ENCODE measurements at regions not wholly inside any gene's neighbourhood (a gene's known extent, or its start where the extent isn't known, plus 50 kb on each side); places are given as distances from the start of the nearest gene placed in this dataset.

- intact Hi-C loops (cut with DNase I): no loop called here
Observed at GRCh38 chr18:8538935-8539334, 70.3 kb upstream of the RAB12 start.

GRCh38 chr18:8546677-8547076 is 62.6 kb upstream of the RAB12 start:
- H3K9me3 ChIP-seq: no peaks in the 10 kb centered on the region
- H3K27ac ChIP-seq: no peak overlapping the region
- no peak for DNase-seq (ENCODE audit: extremely low spot score in 2 of 2)
- no peaks in the 10 kb centered on the region for H3K27me3 ChIP-seq
- intact Hi-C loops (cut with DNase I): no loop called here
- no peaks in the 10 kb centered on the region for H3K4me1 ChIP-seq
- no peaks in the 10 kb centered on the region for H3K36me3 ChIP-seq
- no peak overlapping the region for H3K4me3 ChIP-seq
- no peak for TF ChIP-seq POLR2AphosphoS5 (IDR thresholded peaks at IDR 0.05; ENCODE audit: insufficient read depth in 1 of 2, low read depth in 1 of 2)

More at GRCh38 chr18:8538935-8539334, 70.3 kb upstream of the RAB12 start:
- no peaks in the 10 kb centered on the region for H3K27me3 ChIP-seq
- H3K9me3 ChIP-seq: no peaks in the 10 kb centered on the region
- no peak for DNase-seq (ENCODE audit: extremely low spot score in 2 of 2)
- no peaks in the 10 kb centered on the region for H3K4me1 ChIP-seq
- H3K36me3 ChIP-seq: no peaks in the 10 kb centered on the region
- H3K27ac ChIP-seq: no peak overlapping the region
- TF ChIP-seq POLR2A (IDR thresholded peaks at IDR 0.05) (no peak), CTCF (IDR thresholded peaks at IDR 0.05) (no peak), POLR2AphosphoS5 (IDR thresholded peaks at IDR 0.05; ENCODE audit: insufficient read depth in 1 of 2, low read depth in 1 of 2) (no peak)
- no peak overlapping the region for H3K4me3 ChIP-seq

GRCh38 chr18:8548186-8548585 is 61.1 kb upstream of the RAB12 start:
- H3K4me1 ChIP-seq: no peaks in the 10 kb centered on the region
- H3K36me3 ChIP-seq: no peaks in the 10 kb centered on the region
- intact Hi-C loops (cut with DNase I): no loop called here
- no peaks in the 10 kb centered on the region for H3K27me3 ChIP-seq
- no peak for TF ChIP-seq POLR2AphosphoS5 (IDR thresholded peaks at IDR 0.05; ENCODE audit: insufficient read depth in 1 of 2, low read depth in 1 of 2)
- TF ChIP-seq CTCF (IDR thresholded peaks at IDR 0.05): no peak
- TF ChIP-seq POLR2A (IDR thresholded peaks at IDR 0.05): no peak
- no peak overlapping the region for H3K27ac ChIP-seq
- DNase-seq (ENCODE audit: extremely low spot score in 2 of 2): no peak
- H3K4me3 ChIP-seq: no peak overlapping the region
- no peaks in the 10 kb centered on the region for H3K9me3 ChIP-seq

DNA sequence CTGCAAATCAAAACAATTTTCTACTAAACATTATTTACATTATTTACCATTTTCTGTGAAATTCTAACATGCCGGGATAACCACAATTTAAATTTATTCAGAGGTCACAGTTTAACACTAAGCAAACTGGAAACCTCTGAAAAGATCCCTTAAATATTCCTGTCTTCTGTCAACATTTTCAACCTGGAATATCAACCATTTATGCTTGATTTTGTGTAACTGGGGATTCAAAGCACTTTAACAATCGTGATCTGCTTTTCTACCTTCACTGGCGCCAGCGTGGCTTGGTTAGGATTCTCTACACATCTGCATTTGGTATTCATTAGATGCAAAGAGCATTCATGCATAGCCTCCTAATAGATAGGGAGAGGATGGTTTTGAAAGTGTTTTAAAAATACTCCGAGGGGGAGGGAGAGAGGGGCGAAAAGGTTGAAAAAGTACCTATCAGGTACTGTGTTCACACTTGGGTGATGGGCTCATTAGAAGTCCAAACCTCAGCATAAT is 59.9 kb upstream of the RAB12 start:
- Histone ChIP-seq H3K9me3 (no peaks in the 10 kb centered on the region), H3K4me3 (no peak overlapping the region), H3K4me1 (no peaks in the 10 kb centered on the region), H3K27me3 (no peaks in the 10 kb centered on the region), H3K27ac (no peak overlapping the region), H3K36me3 (no peaks in the 10 kb centered on the region)
- DNase-seq (ENCODE audit: extremely low spot score in 2 of 2): no peak
- TF ChIP-seq POLR2AphosphoS5 (IDR thresholded peaks at IDR 0.05; ENCODE audit: insufficient read depth in 1 of 2, low read depth in 1 of 2): no peak
- no peak for TF ChIP-seq CTCF (IDR thresholded peaks at IDR 0.05)
- TF ChIP-seq POLR2A (IDR thresholded peaks at IDR 0.05): no peak
- intact Hi-C loops (cut with DNase I): no loop called here

- no peak for TF ChIP-seq POLR2AphosphoS5 (IDR thresholded peaks at IDR 0.05; ENCODE audit: insufficient read depth in 1 of 2, low read depth in 1 of 2)
- Histone ChIP-seq H3K36me3 (no peaks in the 10 kb centered on the region), H3K4me3 (no peak overlapping the region), H3K4me1 (no peaks in the 10 kb centered on the region), H3K27ac (no peak overlapping the region), H3K9me3 (no peaks in the 10 kb centered on the region), H3K27me3 (no peaks in the 10 kb centered on the region)
- intact Hi-C loops (cut with DNase I): no loop called here
- no peak for DNase-seq (ENCODE audit: extremely low spot score in 2 of 2)
Observed at GRCh38 chr18:8552151-8552550, 57.1 kb upstream of the RAB12 start.

DNA sequence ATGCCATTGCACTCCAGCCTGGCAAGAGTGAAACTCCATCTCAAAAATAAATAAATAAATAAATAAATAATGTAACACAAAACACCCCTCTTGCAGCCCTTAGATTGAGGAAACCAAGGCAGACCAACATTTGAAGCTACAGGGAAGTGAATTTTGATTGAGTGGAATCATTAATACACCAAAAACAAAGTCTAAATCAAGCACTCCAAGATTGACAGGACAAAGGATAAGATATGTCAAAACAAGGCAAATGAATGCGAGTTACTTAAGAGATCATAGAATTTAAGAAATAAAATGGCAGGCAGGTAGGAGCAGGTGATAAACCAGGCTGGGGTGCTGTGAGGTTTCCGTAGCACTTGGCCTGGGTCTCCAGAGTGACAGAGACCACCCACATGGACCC is 54.9 kb upstream of the RAB12 start:
- Histone ChIP-seq H3K4me1 (no peaks in the 10 kb centered on the region), H3K36me3 (no peaks in the 10 kb centered on the region), H3K27ac (no peak overlapping the region), H3K27me3 (no peaks in the 10 kb centered on the region), H3K4me3 (no peak overlapping the region), H3K9me3 (no peaks in the 10 kb centered on the region)
- no peak for TF ChIP-seq POLR2AphosphoS5 (IDR thresholded peaks at IDR 0.05; ENCODE audit: insufficient read depth in 1 of 2, low read depth in 1 of 2)
- TF ChIP-seq POLR2A (IDR thresholded peaks at IDR 0.05): no peak
- no peak for TF ChIP-seq CTCF (IDR thresholded peaks at IDR 0.05)
- intact Hi-C loops (cut with DNase I): no loop called here
- DNase-seq (ENCODE audit: extremely low spot score in 2 of 2): no peak

All from vagina (tissue), 2 donors.